Lower lobe of right lung (tissue), 2 donors: ENCODE measurements at regions not wholly inside any gene's neighbourhood (a gene's known extent, or its start where the extent isn't known, plus 50 kb on each side); places are given as distances from the start of the nearest gene placed in this dataset.

Experiments
- ATAC-seq, 2 donors: fragments of 200-7000 bp; cut with Tn5 transposase; one replicate each; pipeline ENCODE4 v1.9.1; 2020 to 2022; ENCODE audit warnings: mild to moderate bottlenecking in 2 of 2, moderate library complexity in 2 of 2
- DNase-seq: peaks from one replicate; pipeline ENCODE4 v3.0.0-alpha.2; 2020
- H3K27ac ChIP-seq: fragments of 200-600 bp; one replicate; pipeline ENCODE4 v1.8.0; 2022
- H3K27me3 ChIP-seq: fragments of 200-600 bp; one replicate; pipeline ENCODE4 v1.8.0; 2022; ENCODE audit warnings: low read depth
- H3K36me3 ChIP-seq: fragments of 200-600 bp; one replicate; pipeline ENCODE4 v1.8.0; 2022; ENCODE audit warnings: mild to moderate bottlenecking
- H3K4me1 ChIP-seq: fragments of 200-600 bp; one replicate; pipeline ENCODE4 v1.8.0; 2022
- H3K4me3 ChIP-seq: fragments of 200-600 bp; one replicate; pipeline ENCODE4 v1.8.0; 2022; ENCODE audit warnings: mild to moderate bottlenecking
- H3K9me3 ChIP-seq: fragments of 200-600 bp; one replicate; pipeline ENCODE4 v1.8.0; 2022
- CTCF ChIP-seq: fragments of 200-600 bp; IDR thresholded peaks from one replicate; pipeline ENCODE4 v1.8.0; 2022; ENCODE audit warnings: antibody characterized with exemption, mild to moderate bottlenecking
- intact Hi-C: fragments of 100-400 bp; cut with DNase I; formaldehyde crosslinking; loops from one replicate; pipeline ENCODE4 v1.11.0; 2022
- donor health status: DM: no; HTN: yes; CAD: no; lungs with severe emphysema.

DNA sequence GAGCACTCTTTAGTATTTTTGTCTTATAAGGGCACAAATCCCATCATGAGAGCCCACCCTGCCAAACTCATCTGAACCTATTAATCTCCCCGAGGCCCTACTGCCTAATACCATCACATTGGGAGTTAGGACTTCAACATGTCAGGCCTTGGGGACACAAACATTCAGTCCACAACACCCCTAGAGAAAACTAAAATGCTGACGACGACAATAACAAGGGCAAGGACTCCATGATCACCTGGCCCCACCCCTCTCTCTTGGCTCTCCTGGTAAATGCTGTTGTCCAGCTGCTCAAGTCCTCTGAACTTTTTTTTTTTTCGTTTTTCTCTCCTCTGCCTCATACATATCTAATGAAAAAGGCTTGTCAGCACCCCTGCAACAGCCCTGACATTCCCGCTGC, 118.8 kb upstream of the MKI67 start:
- no peaks in the 10 kb centered on the region for H3K36me3 ChIP-seq
- intact Hi-C loops = no loop called here
- no peaks in the 10 kb centered on the region for H3K27me3 ChIP-seq
- no peaks in the 10 kb centered on the region for H3K9me3 ChIP-seq
- H3K4me1 ChIP-seq = no peaks in the 10 kb centered on the region
- no peak overlapping the region for H3K27ac ChIP-seq
- DNase-seq (no peak), ATAC-seq (no peak)
- H3K4me3 ChIP-seq = no peak overlapping the region
- no peak for TF ChIP-seq CTCF

DNA sequence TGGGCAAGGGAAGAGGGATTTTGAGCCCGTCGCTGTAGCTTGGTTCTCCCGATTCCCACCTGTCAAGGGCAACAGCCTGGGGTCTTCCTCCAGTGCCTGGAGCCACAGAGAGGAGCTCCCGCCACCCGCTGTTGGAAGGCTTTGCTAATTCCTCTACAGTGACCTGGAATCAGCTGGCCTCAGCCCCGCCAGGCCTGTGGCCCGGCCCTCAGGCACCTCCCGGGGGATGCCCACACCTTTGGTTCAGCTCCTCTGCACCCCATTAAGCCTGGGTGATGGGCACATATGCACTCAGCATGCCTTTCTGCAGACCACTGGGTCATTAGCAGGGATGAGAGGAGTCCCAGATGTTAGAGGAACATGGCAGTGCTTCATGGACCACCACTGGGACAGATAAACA, 121.4 kb upstream of the MKI67 start:
- DNase-seq (no peak), ATAC-seq (no peak)
- H3K4me1 ChIP-seq = no peaks in the 10 kb centered on the region
- H3K36me3 ChIP-seq = no peaks in the 10 kb centered on the region
- no peak overlapping the region for H3K4me3 ChIP-seq
- no peak overlapping the region for H3K27ac ChIP-seq
- H3K9me3 ChIP-seq = no peaks in the 10 kb centered on the region
- no peak for TF ChIP-seq CTCF
- intact Hi-C loops = no loop called here
- no peaks in the 10 kb centered on the region for H3K27me3 ChIP-seq

DNA sequence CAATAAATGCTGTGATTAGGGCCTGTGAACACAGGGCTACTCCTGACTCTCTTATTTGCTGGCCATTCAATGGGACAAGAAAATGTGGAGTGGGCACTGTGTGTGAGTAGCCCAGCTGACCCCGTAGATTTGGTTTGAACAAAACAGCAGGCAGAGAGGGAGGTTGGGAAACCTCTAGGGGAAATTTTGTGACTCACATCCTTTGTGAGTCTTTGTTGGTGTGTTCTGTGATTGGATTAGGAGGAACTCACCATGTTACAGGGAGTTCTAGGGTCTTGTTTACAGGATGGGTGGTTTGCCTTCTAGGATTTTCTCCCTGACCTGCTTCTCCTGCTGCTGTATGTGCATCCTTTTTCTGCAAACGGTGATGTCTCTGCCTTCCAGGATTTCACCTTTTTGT, 128.3 kb upstream of the MKI67 start:
- intact Hi-C loops = no loop called here
- DNase-seq (no peak), ATAC-seq (no peak)
- Histone ChIP-seq H3K9me3 (no peaks in the 10 kb centered on the region), H3K27ac (no peak overlapping the region), H3K4me1 (no peaks in the 10 kb centered on the region), H3K4me3 (no peak overlapping the region), H3K36me3 (no peaks in the 10 kb centered on the region), H3K27me3 (peaks cover 11% of the 10 kb centered on the region)
- TF ChIP-seq CTCF = no peak

- no peaks in the 10 kb centered on the region for H3K36me3 ChIP-seq
- H3K4me1 ChIP-seq = no peaks in the 10 kb centered on the region
- ATAC-seq = no peak
- peaks cover 17% of the 10 kb centered on the region for H3K27me3 ChIP-seq
- intact Hi-C loops = no loop called here
- no peak for TF ChIP-seq CTCF
- no peak for DNase-seq
- H3K9me3 ChIP-seq = no peaks in the 10 kb centered on the region
- H3K4me3 ChIP-seq = no peak overlapping the region
- no peak overlapping the region for H3K27ac ChIP-seq
Observed at GRCh38 chr10:128257428-128257827, 131.2 kb upstream of the MKI67 start.

DNA sequence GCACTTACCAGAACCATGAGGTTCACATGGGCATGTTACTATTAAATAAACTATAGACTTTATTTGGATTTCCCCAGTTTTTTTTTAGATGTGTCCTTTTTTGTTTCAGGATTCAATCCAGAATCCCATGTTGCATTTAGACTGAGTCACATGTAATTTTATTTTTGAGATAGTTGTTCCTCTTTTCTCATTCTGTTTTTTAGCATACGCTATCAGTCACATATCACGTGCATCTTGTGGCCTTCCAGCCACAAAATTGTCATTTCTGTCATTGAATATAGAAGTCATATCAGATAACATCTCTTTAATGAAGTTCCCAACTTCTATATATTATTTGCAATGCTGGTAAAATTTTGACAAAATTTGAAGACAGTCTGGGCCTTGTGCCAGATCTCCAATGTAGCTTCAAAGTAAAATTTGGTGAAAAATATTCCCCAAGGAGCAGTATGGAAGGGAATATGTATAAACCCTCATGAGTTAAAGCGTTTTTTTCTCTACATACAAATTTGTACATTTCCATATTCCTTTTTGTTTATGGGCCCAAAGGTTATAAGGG, 132.3 kb upstream of the MKI67 start:
- no peak for DNase-seq
- Histone ChIP-seq H3K36me3 (no peaks in the 10 kb centered on the region), H3K4me1 (no peaks in the 10 kb centered on the region), H3K27ac (no peak overlapping the region), H3K4me3 (no peak overlapping the region), H3K9me3 (no peaks in the 10 kb centered on the region), H3K27me3 (peaks cover 28% of the 10 kb centered on the region)
- ATAC-seq = no peak
- TF ChIP-seq CTCF = no peak
- intact Hi-C loops = no loop called here
